Parathyroid adenoma (tissue), 2 donors: ENCODE measurements at regions not wholly inside any gene's neighbourhood (a gene's known extent, or its start where the extent isn't known, plus 50 kb on each side); places are given as distances from the start of the nearest gene placed in this dataset.

Source experiments
- H2AFZ ChIP-seq: fragments of 300-600 bp; sonication (generic); one replicate; pipeline ENCODE4 v1.7.0; 2017; ENCODE audit warnings: antibody characterized with exemption, mild to moderate bottlenecking
- H3K27ac ChIP-seq: fragments of 300-600 bp; sonication (generic); one replicate; pipeline ENCODE4 v1.7.0; 2017
- H3K27me3 ChIP-seq: fragments of 300-600 bp; sonication (generic); one replicate; pipeline ENCODE4 v1.7.0; 2017; ENCODE audit warnings: low read length; ENCODE audit not compliant: control insufficient read depth, insufficient read depth
- H3K36me3 ChIP-seq: fragments of 300-600 bp; sonication (generic); one replicate; pipeline ENCODE4 v1.7.0; 2017; ENCODE audit warnings: low read length; ENCODE audit not compliant: control insufficient read depth, insufficient read depth
- H3K4me1 ChIP-seq: fragments of 300-600 bp; sonication (generic); one replicate; pipeline ENCODE4 v1.7.0; 2017; ENCODE audit warnings: control low read depth
- H3K4me2 ChIP-seq: fragments of 300-600 bp; sonication (generic); one replicate; pipeline ENCODE4 v1.7.0; 2017; ENCODE audit warnings: low read length
- H3K4me3 ChIP-seq: fragments of 300-600 bp; sonication (generic); one replicate; pipeline ENCODE4 v1.7.0; 2017; ENCODE audit warnings: low read depth, low read length
- H3K79me2 ChIP-seq: fragments of 300-600 bp; sonication (generic); one replicate; pipeline ENCODE4 v1.7.0; 2017; ENCODE audit warnings: control low read depth
- H3K9ac ChIP-seq: fragments of 300-600 bp; sonication (generic); one replicate; pipeline ENCODE4 v1.7.0; 2017; ENCODE audit warnings: mild to moderate bottlenecking
- H3K9me3 ChIP-seq: fragments of 300-600 bp; sonication (generic); one replicate; pipeline ENCODE4 v1.7.0; 2017; ENCODE audit warnings: low read length; ENCODE audit not compliant: control insufficient read depth
- TF ChIP-seq, protein P1 (sequence below): fragments of 300-600 bp; sonication (generic); IDR thresholded peaks from one replicate; pipeline ENCODE4 v1.7.0; 2017; ENCODE audit warnings: antibody characterized with exemption, mild to moderate bottlenecking
- donor health status: primary hyperparathyroidism.

DNA sequence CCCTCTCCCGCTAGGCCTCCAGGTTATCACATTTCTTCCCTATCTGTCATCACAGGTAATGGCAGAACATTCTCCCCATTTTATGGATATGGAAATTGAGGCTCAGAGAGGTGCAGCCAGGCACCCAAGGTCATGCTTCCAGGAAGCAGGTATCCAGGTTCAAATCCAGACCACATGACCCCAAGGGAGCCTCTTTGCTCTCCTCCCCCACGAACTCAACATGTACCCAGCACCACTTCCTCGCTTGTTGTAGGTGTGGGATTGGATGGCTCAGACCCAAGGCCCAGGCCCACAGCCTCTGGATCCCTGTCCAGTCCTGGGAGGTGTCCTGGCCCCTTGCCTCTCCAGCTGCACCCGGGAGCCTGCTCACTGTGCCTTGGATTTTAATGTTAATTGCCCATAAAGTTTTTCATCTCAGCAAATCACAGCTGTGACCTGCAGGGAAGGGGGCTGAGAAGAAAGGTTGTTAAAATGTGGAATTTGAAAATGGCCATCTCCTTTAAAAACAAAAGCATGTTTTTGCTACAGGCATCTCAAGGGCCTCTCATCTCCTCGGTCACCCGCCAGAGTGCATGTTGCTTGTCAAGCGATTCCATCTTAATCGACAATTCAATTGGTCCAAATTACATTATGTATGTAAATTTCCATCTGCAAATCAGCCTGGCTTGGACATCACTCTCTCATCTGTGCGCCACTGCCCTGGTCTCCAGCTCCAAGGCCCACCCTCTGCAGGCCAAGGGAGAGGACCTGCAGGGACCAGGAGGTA is 205.4 kb upstream of the ZMIZ1 start:
- Histone ChIP-seq H3K27me3 (no peaks in the 10 kb centered on the region), H3K27ac (no peak overlapping the region), H3K4me1 (no peaks in the 10 kb centered on the region), H3K36me3 (no peaks in the 10 kb centered on the region), H3K79me2 (no peaks in the 10 kb centered on the region), H2AFZ (no peak overlapping the region), H3K4me3 (no peak overlapping the region), H3K9ac (no peak overlapping the region), H3K9me3 (no peaks in the 10 kb centered on the region), H3K4me2 (no peak overlapping the region)
- TF ChIP-seq, protein P1, sequence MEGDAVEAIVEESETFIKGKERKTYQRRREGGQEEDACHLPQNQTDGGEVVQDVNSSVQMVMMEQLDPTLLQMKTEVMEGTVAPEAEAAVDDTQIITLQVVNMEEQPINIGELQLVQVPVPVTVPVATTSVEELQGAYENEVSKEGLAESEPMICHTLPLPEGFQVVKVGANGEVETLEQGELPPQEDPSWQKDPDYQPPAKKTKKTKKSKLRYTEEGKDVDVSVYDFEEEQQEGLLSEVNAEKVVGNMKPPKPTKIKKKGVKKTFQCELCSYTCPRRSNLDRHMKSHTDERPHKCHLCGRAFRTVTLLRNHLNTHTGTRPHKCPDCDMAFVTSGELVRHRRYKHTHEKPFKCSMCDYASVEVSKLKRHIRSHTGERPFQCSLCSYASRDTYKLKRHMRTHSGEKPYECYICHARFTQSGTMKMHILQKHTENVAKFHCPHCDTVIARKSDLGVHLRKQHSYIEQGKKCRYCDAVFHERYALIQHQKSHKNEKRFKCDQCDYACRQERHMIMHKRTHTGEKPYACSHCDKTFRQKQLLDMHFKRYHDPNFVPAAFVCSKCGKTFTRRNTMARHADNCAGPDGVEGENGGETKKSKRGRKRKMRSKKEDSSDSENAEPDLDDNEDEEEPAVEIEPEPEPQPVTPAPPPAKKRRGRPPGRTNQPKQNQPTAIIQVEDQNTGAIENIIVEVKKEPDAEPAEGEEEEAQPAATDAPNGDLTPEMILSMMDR = no peak

DNA sequence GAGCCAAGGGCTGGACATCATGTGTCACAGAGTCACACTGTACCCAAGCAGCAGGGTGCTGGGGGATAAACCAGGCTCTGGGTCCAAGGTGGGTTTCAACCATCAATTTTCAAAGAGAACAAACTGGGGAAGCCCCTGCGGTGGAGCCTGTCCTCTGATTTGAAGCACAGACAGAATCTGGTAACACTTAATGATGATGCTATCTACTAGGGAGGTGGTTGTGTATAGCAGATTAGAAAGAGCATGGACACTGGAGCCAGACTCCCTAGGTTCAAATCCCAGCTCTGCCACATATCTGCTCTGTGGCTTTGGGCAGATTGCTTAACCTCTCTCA is 204.9 kb upstream of the ZMIZ1 start:
- Histone ChIP-seq H3K27ac (no peak overlapping the region), H3K36me3 (no peaks in the 10 kb centered on the region), H3K27me3 (no peaks in the 10 kb centered on the region), H2AFZ (no peak overlapping the region), H3K4me2 (no peak overlapping the region), H3K4me1 (no peaks in the 10 kb centered on the region), H3K9me3 (no peaks in the 10 kb centered on the region), H3K9ac (no peak overlapping the region), H3K79me2 (no peaks in the 10 kb centered on the region), H3K4me3 (no peak overlapping the region)
- TF ChIP-seq, protein P1 = no peak

DNA sequence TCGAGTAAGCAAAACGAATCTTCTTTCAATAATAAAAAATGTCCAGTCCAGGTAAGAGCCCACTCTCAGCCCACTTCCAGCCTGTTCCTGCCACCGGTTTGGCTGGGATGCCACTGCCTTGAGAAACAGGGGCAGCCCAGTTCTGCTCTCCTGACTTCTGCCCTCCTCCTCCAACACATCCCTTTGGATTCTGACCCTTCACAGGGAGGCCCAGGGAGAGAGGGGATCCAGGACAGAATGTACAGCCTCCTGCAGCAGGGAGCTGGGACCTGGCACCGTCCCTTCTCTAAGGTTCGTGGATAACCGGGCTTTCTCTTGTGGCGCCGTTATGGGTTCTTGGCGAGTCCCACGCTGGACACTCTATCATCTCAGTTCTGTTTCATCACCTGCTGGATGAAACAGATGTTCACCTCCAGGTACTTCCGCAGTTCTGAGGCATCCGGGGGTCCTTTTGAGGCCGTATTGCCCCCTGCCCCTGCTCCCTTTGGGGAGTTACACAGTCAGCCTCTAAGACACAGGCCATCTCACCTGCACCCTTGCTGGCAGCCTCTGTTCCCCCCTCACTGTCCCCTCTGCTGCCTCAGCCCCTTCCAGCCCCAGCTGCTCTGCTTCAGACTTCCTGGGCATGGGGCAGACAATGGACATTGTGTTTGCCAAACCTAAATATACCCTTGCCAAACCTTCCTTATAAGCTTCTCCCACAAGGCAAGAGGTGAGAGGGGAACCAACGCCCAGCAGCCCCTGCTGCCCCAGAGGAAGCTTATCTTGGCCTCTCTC is 203.8 kb upstream of the ZMIZ1 start:
- Histone ChIP-seq H3K9me3 (no peaks in the 10 kb centered on the region), H3K4me2 (no peak overlapping the region), H2AFZ (no peak overlapping the region), H3K4me3 (no peak overlapping the region), H3K36me3 (no peaks in the 10 kb centered on the region), H3K79me2 (no peaks in the 10 kb centered on the region), H3K27ac (no peak overlapping the region), H3K9ac (no peak overlapping the region), H3K4me1 (no peaks in the 10 kb centered on the region), H3K27me3 (no peaks in the 10 kb centered on the region)
- TF ChIP-seq, protein P1 = no peak

DNA sequence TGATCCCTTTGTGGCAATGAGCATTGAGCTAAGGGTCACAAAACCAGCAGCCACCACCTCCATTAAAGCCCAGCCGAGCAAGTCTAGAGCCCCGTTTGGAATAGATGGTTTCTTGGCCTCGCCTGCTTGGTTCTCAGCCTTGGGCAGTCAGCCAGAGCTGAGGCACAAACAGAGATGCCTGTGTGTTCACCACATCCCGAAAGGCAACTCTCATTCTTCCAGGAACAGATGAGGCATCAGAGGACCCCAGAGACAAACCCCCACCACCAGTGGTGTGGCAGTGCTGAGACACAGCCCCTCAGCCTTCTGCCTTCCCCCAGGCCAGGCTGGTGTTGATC is 203.3 kb upstream of the ZMIZ1 start:
- Histone ChIP-seq H3K9ac (no peak overlapping the region), H3K27ac (no peak overlapping the region), H2AFZ (no peak overlapping the region), H3K9me3 (no peaks in the 10 kb centered on the region), H3K4me1 (no peaks in the 10 kb centered on the region), H3K27me3 (no peaks in the 10 kb centered on the region), H3K36me3 (no peaks in the 10 kb centered on the region), H3K4me3 (no peak overlapping the region), H3K79me2 (no peaks in the 10 kb centered on the region), H3K4me2 (no peak overlapping the region)
- TF ChIP-seq, protein P1 = no peak
